A673 (cell line): ENCODE measurements at regions not wholly inside any gene's neighbourhood (a gene's known extent, or its start where the extent isn't known, plus 50 kb on each side); places are given as distances from the start of the nearest gene placed in this dataset.

Experiments used
- CTCF ChIP-seq: fragments of 300-800, 200-600 bp; sonication (generic); conservative IDR thresholded peaks from 2 replicates; pipeline ENCODE4 v1.5.1; 2017; ENCODE audit warnings: low read depth, mild to moderate bottlenecking, antibody characterized with exemption, low read length, moderate library complexity, mixed read lengths
- EZH2 ChIP-seq: fragments of 200-600 bp; sonication (generic); IDR thresholded peaks from 2 replicates; pipeline ENCODE4 v1.6.1; 2017; ENCODE audit warnings: borderline replicate concordance, low read depth, mild to moderate bottlenecking, mixed read lengths, antibody characterized with exemption, low read length; ENCODE audit not compliant: poor library complexity, severe bottlenecking

GRCh38 chr5:3349704-3350565 lies 245.7 kb upstream of the IRX1 start:
- TF ChIP-seq EZH2: no peak
- TF ChIP-seq CTCF: no peak
